ENCODE measurements at regions not wholly inside any gene's neighbourhood (a gene's known extent, or its start where the extent isn't known, plus 50 kb on each side); places are given as distances from the start of the nearest gene placed in this dataset.

- H3K27me3 Mint-ChIP-seq, result peaks cover 30% of the 10 kb centered on the region
These were observed 366.5 kb upstream of the AKR1E2 start for GRCh38 chr10:4459531-4459930.

DNA sequence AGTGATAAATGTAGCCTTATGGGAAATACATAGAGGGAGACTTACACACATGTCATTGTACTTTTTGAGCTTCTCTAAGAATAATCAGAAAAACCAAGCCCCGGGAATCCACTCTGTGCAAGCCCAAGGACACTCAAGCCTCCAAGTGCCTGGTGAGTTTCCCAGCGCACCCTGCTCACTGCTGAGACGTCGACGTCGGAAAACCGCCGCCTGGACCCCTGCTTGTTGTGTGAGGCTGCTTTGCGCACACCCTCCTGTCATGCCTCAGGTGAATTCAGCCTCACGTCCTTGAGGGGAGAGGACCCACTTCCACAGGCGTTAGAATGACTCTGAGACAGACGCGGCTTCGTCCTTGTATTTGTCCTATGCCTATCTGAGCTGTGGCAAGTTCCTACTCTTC is 368.4 kb upstream of the AKR1E2 start:
- H3K27ac Mint-ChIP-seq, result no peak overlapping the region
- peaks cover 29% of the 10 kb centered on the region for H3K27me3 Mint-ChIP-seq
- H3K4me1 Mint-ChIP-seq, result peaks cover 1% of the 10 kb centered on the region
- ATAC-seq (ENCODE audit: low read depth) (no peak), DNase-seq (no peak)
- POLR2A ChIA-PET, result no interaction called here
- H3K9me3 Mint-ChIP-seq, result peaks cover 1% of the 10 kb centered on the region
- H3K4me3 Mint-ChIP-seq, result no peak overlapping the region
- H3K36me3 Mint-ChIP-seq, result no peaks in the 10 kb centered on the region

More at GRCh38 chr10:4459531-4459930, 366.5 kb upstream of the AKR1E2 start:
- Mint-ChIP-seq H3K9me3 (peaks cover 1% of the 10 kb centered on the region), H3K27ac (no peak overlapping the region), H3K36me3 (no peaks in the 10 kb centered on the region), H3K4me1 (peaks cover 1% of the 10 kb centered on the region), H3K4me3 (no peak overlapping the region)
- no peak for ATAC-seq (ENCODE audit: low read depth)
- POLR2A ChIA-PET, result no interaction called here
- DNase-seq, result no peak

DNA sequence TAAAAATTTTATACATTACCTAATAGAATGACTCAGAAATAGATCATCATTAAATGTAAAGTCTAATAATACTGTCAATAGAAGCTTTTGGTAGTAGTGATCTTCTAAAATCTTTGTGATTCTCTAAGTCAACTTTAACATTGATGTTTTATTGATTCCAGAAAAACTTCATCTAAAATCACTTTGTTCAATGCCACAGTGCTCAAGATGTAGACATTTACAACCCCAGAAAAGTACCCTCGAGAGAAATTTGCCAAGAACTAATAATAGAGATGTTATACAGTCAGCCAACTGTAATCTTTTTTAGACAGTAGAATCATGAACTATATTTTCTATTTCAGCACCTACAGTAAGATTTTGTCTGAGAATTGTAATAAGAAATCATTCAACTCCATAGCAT is 369.2 kb upstream of the AKR1E2 start:
- H3K4me3 Mint-ChIP-seq, result no peak overlapping the region
- ATAC-seq (ENCODE audit: low read depth) (no peak), DNase-seq (no peak)
- peaks cover 28% of the 10 kb centered on the region for H3K27me3 Mint-ChIP-seq
- no peak overlapping the region for H3K27ac Mint-ChIP-seq
- POLR2A ChIA-PET, result no interaction called here
- H3K4me1 Mint-ChIP-seq, result no peaks in the 10 kb centered on the region
- no peaks in the 10 kb centered on the region for H3K9me3 Mint-ChIP-seq
- H3K36me3 Mint-ChIP-seq, result no peaks in the 10 kb centered on the region

DNA sequence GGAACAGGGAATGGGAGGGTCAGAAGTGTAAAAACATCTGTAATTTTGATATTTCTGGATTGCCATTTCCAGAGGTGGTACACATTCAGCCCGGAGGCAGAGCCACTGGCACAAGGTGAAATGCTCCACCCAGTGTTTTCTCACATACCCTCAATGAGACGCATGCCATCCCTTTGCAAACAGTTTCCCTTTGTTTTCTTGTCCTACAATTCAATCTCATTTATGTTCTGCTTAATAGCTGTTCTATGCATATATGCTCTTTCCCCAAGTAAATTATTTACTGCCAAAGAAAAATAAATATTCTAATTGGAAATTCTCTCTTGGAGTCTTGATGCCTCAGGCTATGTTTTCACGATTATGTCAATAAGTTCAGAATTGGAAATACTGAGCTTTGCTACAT is 369.7 kb upstream of the AKR1E2 start:
- POLR2A ChIA-PET, result no interaction called here
- Mint-ChIP-seq H3K36me3 (no peaks in the 10 kb centered on the region), H3K4me1 (no peaks in the 10 kb centered on the region), H3K4me3 (no peak overlapping the region), H3K27ac (no peak overlapping the region), H3K27me3 (peaks cover 28% of the 10 kb centered on the region), H3K9me3 (no peaks in the 10 kb centered on the region)
- ATAC-seq (ENCODE audit: low read depth) (no peak), DNase-seq (no peak)

DNA sequence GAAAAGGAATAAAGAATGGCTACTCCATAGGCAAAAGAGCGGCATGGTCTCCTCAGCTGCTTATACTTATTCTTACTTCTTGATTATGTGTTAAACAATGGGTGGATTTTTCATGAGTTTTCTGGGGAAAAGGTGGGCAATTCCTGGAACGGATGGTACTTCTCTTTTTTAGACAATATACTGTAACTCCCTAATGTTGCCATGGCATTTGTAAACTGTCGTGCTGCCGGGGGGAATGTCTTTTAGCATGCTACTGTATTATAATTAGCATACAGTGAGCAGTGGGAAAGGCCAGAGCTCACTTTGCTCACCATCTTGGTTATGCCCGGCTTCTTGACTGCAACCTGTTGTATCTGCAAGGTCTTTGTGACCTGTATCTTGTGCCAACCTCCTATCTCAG is 372.1 kb upstream of the AKR1E2 start:
- Mint-ChIP-seq H3K27me3 (peaks cover 21% of the 10 kb centered on the region), H3K9me3 (no peaks in the 10 kb centered on the region), H3K4me1 (peaks cover 3% of the 10 kb centered on the region), H3K27ac (no peak overlapping the region), H3K36me3 (no peaks in the 10 kb centered on the region), H3K4me3 (no peak overlapping the region)
- POLR2A ChIA-PET, result no interaction called here
- ATAC-seq (ENCODE audit: low read depth) (no peak), DNase-seq (no peak)

GRCh38 chr10:4453276-4453675 is 372.7 kb upstream of the AKR1E2 start:
- no peaks in the 10 kb centered on the region for H3K36me3 Mint-ChIP-seq
- no peak for ATAC-seq (ENCODE audit: low read depth)
- H3K4me3 Mint-ChIP-seq, result no peak overlapping the region
- peaks cover 20% of the 10 kb centered on the region for H3K27me3 Mint-ChIP-seq
- H3K4me1 Mint-ChIP-seq, result peaks cover 3% of the 10 kb centered on the region
- H3K27ac Mint-ChIP-seq, result no peak overlapping the region
- no peak for DNase-seq
- H3K9me3 Mint-ChIP-seq, result no peaks in the 10 kb centered on the region
- POLR2A ChIA-PET, result no interaction called here

- POLR2A ChIA-PET, result no interaction called here
- Mint-ChIP-seq H3K36me3 (no peaks in the 10 kb centered on the region), H3K4me3 (no peak overlapping the region), H3K4me1 (peaks cover 3% of the 10 kb centered on the region), H3K9me3 (no peaks in the 10 kb centered on the region), H3K27ac (no peak overlapping the region), H3K27me3 (peaks cover 20% of the 10 kb centered on the region)
- ATAC-seq (ENCODE audit: low read depth), result no peak
- no peak for DNase-seq
These were observed 374.8 kb upstream of the AKR1E2 start for GRCh38 chr10:4450981-4451908.

DNA sequence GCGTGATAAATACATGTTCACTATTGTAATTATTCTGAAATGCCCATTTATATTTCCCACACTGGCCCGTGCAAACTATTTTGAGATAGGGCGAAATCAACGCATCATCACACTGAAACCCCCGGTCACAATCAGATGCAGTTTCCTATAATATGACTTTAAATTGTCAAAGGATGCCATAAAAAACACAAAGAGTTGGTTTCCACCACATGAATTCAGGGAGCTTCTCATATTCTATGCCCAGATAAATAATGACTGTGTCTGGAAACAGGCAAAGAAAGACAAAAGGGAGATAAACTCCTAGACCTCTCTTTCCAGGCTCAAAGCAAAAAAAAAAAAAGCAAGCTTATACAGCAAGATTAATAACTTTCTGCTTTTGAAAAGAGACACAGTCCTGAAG is 375.8 kb upstream of the AKR1E2 start:
- no peaks in the 10 kb centered on the region for H3K9me3 Mint-ChIP-seq
- POLR2A ChIA-PET, result no interaction called here
- no peak for DNase-seq
- H3K27ac Mint-ChIP-seq, result no peak overlapping the region
- peaks cover 3% of the 10 kb centered on the region for H3K4me1 Mint-ChIP-seq
- peaks cover 15% of the 10 kb centered on the region for H3K27me3 Mint-ChIP-seq
- H3K36me3 Mint-ChIP-seq, result no peaks in the 10 kb centered on the region
- no peak overlapping the region for H3K4me3 Mint-ChIP-seq
- ATAC-seq (ENCODE audit: low read depth), result no peak

GRCh38 chr10:4448030-4448429 is 378.0 kb upstream of the AKR1E2 start:
- ATAC-seq (ENCODE audit: low read depth) (no peak), DNase-seq (no peak)
- peaks cover 3% of the 10 kb centered on the region for H3K4me1 Mint-ChIP-seq
- H3K36me3 Mint-ChIP-seq, result peaks cover 4% of the 10 kb centered on the region
- peaks cover 8% of the 10 kb centered on the region for H3K9me3 Mint-ChIP-seq
- H3K27ac Mint-ChIP-seq, result no peak overlapping the region
- no peak overlapping the region for H3K4me3 Mint-ChIP-seq
- H3K27me3 Mint-ChIP-seq, result peaks cover 7% of the 10 kb centered on the region
- POLR2A ChIA-PET, result no interaction called here

DNA sequence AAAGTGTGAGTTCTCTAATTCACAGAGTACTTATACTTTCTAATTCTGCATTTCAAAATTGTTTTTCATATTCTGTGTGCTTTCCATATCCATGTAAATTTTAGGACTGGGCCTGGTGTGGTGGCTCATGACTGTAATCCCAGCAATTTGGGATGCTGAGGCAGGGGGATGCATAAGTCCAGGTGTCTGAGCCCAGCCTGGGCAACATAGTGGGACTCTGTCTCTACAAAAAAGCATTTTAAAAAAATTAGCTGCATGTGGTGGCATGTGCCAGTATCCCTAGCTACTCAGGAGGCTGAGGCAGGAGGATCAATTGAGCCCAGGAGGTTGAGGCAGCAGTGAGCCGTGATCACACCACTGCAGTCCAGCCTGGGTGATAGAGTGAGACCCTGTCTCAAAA is 382.6 kb upstream of the AKR1E2 start:
- H3K4me1 Mint-ChIP-seq, result no peaks in the 10 kb centered on the region
- POLR2A ChIA-PET, result no interaction called here
- no peak for ATAC-seq (ENCODE audit: low read depth)
- no peak overlapping the region for H3K27ac Mint-ChIP-seq
- no peak overlapping the region for H3K4me3 Mint-ChIP-seq
- peaks cover 4% of the 10 kb centered on the region for H3K36me3 Mint-ChIP-seq
- peaks cover 9% of the 10 kb centered on the region for H3K27me3 Mint-ChIP-seq
- no peak for DNase-seq
- H3K9me3 Mint-ChIP-seq, result peaks cover 10% of the 10 kb centered on the region

DNA sequence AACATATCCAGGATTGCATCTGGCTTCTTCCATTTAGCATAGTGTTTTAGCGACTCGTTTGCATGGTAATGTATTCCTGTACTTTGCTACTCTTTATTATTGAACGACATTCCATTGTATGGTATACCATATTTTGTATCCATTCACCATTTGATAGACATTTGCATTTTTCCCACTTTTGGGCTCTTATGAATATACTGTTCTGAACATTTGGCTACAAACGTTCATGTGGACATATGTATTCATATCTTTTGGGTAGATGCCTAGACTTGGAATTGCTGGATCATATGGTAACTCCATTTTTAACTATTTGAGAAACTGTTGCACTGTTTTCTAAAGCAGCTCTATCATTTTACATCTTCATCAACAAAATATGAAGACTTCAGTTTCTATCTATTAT is 383.7 kb upstream of the AKR1E2 start:
- no peak for ATAC-seq (ENCODE audit: low read depth)
- H3K27ac Mint-ChIP-seq, result no peak overlapping the region
- peaks cover 10% of the 10 kb centered on the region for H3K9me3 Mint-ChIP-seq
- peaks cover 11% of the 10 kb centered on the region for H3K27me3 Mint-ChIP-seq
- no peak for DNase-seq
- peaks cover 4% of the 10 kb centered on the region for H3K36me3 Mint-ChIP-seq
- H3K4me1 Mint-ChIP-seq, result no peaks in the 10 kb centered on the region
- H3K4me3 Mint-ChIP-seq, result no peak overlapping the region
- POLR2A ChIA-PET, result no interaction called here

GRCh38 chr10:4440260-4440659 is 385.7 kb upstream of the AKR1E2 start:
- H3K27me3 Mint-ChIP-seq, result peaks cover 9% of the 10 kb centered on the region
- POLR2A ChIA-PET, result no interaction called here
- H3K36me3 Mint-ChIP-seq, result peaks cover 4% of the 10 kb centered on the region
- peaks cover 10% of the 10 kb centered on the region for H3K9me3 Mint-ChIP-seq
- H3K4me3 Mint-ChIP-seq, result no peak overlapping the region
- no peak overlapping the region for H3K27ac Mint-ChIP-seq
- DNase-seq (no peak), ATAC-seq (ENCODE audit: low read depth) (no peak)
- H3K4me1 Mint-ChIP-seq, result no peaks in the 10 kb centered on the region

- Mint-ChIP-seq H3K4me1 (no peaks in the 10 kb centered on the region), H3K27me3 (peaks cover 6% of the 10 kb centered on the region), H3K4me3 (no peak overlapping the region), H3K9me3 (no peaks in the 10 kb centered on the region), H3K27ac (no peak overlapping the region), H3K36me3 (no peaks in the 10 kb centered on the region)
- DNase-seq, result no peak
- no peak for ATAC-seq (ENCODE audit: low read depth)
- POLR2A ChIA-PET, result no interaction called here
These were observed 388.2 kb upstream of the AKR1E2 start for GRCh38 chr10:4437791-4438190.

GRCh38 chr10:4437061-4437460 is 388.9 kb upstream of the AKR1E2 start:
- POLR2A ChIA-PET, result no interaction called here
- H3K36me3 Mint-ChIP-seq, result no peaks in the 10 kb centered on the region
- H3K4me3 Mint-ChIP-seq, result no peak overlapping the region
- ATAC-seq (ENCODE audit: low read depth) (no peak), DNase-seq (no peak)
- H3K27ac Mint-ChIP-seq, result no peak overlapping the region
- no peaks in the 10 kb centered on the region for H3K4me1 Mint-ChIP-seq
- H3K9me3 Mint-ChIP-seq, result no peaks in the 10 kb centered on the region
- H3K27me3 Mint-ChIP-seq, result peaks cover 8% of the 10 kb centered on the region
